Muscle layer of duodenum (tissue), 2 donors: ENCODE measurements at regions not wholly inside any gene's neighbourhood (a gene's known extent, or its start where the extent isn't known, plus 50 kb on each side); places are given as distances from the start of the nearest gene placed in this dataset.
"Not testable (repeated sequence)": the region's sequence is repeated elsewhere in the genome, so short reads cannot be mapped to it uniquely, and the experiment has no call there.

ENCODE experiments used
- H3K27ac ChIP-seq: one replicate; pipeline ENCODE4 v1.7.0; 2013; ENCODE audit warnings: mild to moderate bottlenecking, low read length
- H3K27me3 ChIP-seq: one replicate; pipeline ENCODE4 v1.7.0; 2013; ENCODE audit warnings: low read depth, mild to moderate bottlenecking, control low read depth, low read length
- H3K36me3 ChIP-seq, 2 donors: one replicate each; pipeline ENCODE4 v1.7.0; 2013; ENCODE audit warnings: low read length in 2 of 2, control low read depth in 1 of 2, mild to moderate bottlenecking in 1 of 2; ENCODE audit not compliant: insufficient read depth in 2 of 2, control insufficient read depth in 1 of 2
- H3K4me1 ChIP-seq, 2 donors: one replicate each; pipeline ENCODE4 v1.7.0; 2013; ENCODE audit warnings: low read length in 2 of 2, mild to moderate bottlenecking in 2 of 2, control low read depth in 1 of 2, moderate library complexity in 1 of 2; ENCODE audit not compliant: insufficient read depth in 2 of 2, control insufficient read depth in 1 of 2
- H3K4me3 ChIP-seq, 2 donors: one replicate each; pipeline ENCODE4 v1.7.0; 2013; ENCODE audit warnings: low read length in 2 of 2, low read depth in 1 of 2, mild to moderate bottlenecking in 1 of 2
- H3K9me3 ChIP-seq, 2 donors: one replicate each; pipeline ENCODE4 v1.7.0; 2013; ENCODE audit warnings: low read length in 2 of 2, control low read depth in 1 of 2, mild to moderate bottlenecking in 1 of 2; ENCODE audit not compliant: control insufficient read depth in 1 of 2
- donor health status: healthy.

DNA sequence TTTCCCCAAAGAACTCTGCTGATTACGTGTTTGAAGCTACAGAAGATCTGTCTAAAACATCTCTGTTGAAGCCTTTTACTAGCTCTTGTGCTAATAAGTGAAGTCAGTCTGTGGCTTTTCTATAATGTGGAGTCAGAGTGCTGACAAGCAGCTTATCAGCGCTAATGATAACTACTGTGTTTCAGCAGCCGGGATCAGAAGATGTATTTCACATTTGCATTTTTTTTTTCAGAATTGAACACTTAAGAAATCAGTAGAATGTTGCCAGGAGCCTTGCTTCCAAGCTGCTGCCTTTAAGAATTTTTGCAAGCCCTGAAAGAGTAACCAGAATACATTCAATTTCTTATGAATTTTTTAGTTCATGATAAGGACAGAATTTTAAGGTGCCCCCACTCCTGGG, 519.4 kb upstream of the NR5A2 start:
- H3K36me3 ChIP-seq = no peaks in the 10 kb centered on the region
- no peaks in the 10 kb centered on the region for H3K9me3 ChIP-seq
- H3K4me3 ChIP-seq = no peak overlapping the region
- no peak overlapping the region for H3K27ac ChIP-seq
- H3K27me3 ChIP-seq = no peaks in the 10 kb centered on the region
- no peaks in the 10 kb centered on the region for H3K4me1 ChIP-seq

DNA sequence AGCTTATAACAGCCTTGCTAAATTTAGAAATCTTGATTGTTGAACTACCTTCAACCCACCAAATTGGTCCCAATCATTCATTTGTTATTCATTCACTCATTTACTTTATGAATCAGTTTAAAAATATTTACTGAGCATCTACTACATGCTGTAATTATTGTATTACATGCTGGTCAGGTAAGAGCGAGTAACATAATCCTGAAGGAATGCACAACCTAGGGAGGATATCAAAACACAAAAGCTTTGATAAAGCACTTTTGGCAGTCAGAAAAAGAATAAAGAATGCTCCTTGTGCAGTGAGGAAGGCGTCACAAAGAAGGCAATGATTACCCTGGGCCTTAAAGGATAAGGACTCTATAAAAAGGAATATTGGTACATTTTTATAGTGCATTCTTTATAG, 518.9 kb upstream of the NR5A2 start:
- Histone ChIP-seq H3K9me3 (no peaks in the 10 kb centered on the region), H3K27me3 (no peaks in the 10 kb centered on the region), H3K4me1 (no peaks in the 10 kb centered on the region), H3K4me3 (no peak overlapping the region), H3K36me3 (no peaks in the 10 kb centered on the region), H3K27ac (no peak overlapping the region)

DNA sequence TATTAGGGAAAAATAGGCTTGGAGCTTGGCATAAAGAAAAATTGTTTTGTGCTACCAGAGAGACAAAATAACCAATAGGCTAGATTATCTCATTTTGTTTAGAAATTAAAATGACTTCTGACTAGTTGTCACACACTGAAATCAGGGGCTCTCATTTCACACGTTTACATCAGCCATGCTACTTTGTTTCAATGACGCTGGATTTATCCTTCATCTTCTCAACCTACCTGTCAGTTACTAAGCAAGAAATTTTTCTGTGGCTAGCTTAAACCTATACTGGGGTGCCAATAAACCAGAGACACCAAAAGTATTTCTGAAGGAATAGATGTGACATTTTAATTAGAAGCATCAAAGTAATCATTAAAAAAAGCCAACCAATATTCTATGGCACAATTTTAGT, 518.1 kb upstream of the NR5A2 start:
- Histone ChIP-seq H3K27me3 (no peaks in the 10 kb centered on the region), H3K36me3 (no peaks in the 10 kb centered on the region), H3K27ac (no peak overlapping the region), H3K9me3 (no peaks in the 10 kb centered on the region), H3K4me1 (no peaks in the 10 kb centered on the region), H3K4me3 (no peak overlapping the region)

DNA sequence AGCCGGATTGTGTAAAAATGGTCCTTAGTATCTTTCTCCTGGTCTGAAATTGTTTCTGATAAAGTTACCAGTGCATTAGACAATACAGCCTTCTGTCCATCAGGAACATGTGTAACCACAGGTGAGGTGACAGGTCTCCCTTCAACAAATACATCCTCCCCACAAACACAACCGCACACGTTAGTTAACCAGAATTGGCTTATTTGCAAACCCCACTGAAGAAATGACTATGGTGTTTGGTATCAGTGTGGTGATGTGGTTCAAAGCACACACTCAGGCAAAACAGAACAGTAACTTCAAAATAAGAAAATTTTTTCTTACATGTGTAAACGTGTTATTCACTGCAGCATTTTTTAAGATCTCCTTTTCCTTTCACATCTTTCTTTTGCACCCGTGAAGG, 517.2 kb upstream of the NR5A2 start:
- Histone ChIP-seq H3K4me3 (no peak overlapping the region), H3K36me3 (no peaks in the 10 kb centered on the region), H3K9me3 (no peaks in the 10 kb centered on the region), H3K4me1 (no peaks in the 10 kb centered on the region), H3K27me3 (no peaks in the 10 kb centered on the region), H3K27ac (no peak overlapping the region)

DNA sequence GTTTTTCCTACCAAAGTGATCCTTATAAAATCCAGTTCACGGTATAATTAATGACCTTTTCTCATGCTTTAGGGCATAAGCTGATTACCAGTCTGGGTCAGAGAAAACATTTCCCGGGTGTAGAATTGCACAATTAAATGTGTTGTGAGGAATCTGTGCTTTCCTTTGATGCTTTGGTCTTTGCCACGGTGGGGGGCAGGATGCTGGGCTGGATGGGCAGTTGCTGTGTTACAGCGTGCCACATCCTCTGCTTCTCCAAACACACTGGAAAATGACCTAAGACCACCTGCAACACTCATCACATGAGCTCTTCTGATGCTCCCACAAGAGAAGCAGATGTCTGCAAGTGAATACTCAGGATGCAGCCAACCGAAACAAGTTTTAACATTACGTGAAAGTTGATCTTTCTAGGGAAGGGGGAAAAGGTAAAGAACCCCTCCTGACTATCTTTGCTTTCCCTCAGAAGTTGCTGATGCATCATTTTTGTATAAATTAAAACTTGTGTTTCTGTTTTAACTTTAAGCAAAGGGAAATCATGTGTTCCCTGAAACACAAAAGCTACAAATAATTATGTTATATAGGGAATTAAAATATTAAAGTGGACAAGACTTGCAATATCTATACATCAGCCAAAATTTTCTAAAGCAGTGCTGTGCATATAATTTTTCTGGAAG, 515.3 kb upstream of the NR5A2 start:
- H3K4me1 ChIP-seq = no peaks in the 10 kb centered on the region
- H3K36me3 ChIP-seq = no peaks in the 10 kb centered on the region
- no peaks in the 10 kb centered on the region for H3K27me3 ChIP-seq
- no peak overlapping the region for H3K27ac ChIP-seq
- H3K9me3 ChIP-seq = no peaks in the 10 kb centered on the region
- H3K4me3 ChIP-seq = no peak overlapping the region

DNA sequence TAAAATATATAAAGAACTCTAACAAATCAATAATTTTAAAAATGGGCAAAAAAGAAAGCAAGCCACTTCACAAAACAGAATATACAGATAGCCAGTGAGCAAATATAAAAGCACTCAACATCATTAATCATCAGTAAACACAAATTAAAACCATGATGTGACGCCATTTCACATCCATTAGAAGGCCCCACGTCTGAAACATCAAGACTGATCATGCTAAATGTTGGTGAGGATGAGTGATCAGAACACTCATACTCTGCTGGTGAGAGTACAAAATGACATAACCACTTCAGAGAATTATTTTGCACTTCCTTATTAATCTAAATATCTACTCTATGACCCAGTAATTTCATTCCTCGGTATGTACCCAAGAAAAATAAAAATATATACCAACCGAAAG, 512.2 kb upstream of the NR5A2 start:
- Histone ChIP-seq H3K27me3 (no peaks in the 10 kb centered on the region), H3K36me3 (no peaks in the 10 kb centered on the region), H3K9me3 (no peaks in the 10 kb centered on the region), H3K4me1 (no peaks in the 10 kb centered on the region), H3K27ac (no peak overlapping the region), H3K4me3 (no peak overlapping the region)

DNA sequence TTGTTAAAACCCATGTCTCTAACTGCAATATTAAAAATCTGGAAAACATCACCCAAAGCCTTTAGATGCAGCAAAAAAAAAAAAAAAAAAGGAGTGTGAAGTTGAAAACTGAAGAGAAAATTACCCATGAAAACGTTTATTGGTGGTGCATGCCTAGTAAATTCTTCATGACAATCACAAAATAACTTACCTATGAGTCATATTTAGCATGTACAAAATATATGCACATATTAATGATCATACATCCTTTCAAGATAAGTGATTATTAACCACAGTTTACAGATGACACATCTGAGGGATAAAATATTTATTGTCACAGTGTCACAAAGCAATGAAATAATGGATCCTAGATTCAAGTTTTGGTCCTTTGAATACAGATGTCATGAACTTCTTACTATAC, 505.2 kb upstream of the NR5A2 start:
- Histone ChIP-seq H3K27ac (no peak overlapping the region), H3K36me3 (no peaks in the 10 kb centered on the region), H3K4me1 (no peaks in the 10 kb centered on the region), H3K4me3 (no peak overlapping the region), H3K9me3 (no peaks in the 10 kb centered on the region), H3K27me3 (no peaks in the 10 kb centered on the region)

DNA sequence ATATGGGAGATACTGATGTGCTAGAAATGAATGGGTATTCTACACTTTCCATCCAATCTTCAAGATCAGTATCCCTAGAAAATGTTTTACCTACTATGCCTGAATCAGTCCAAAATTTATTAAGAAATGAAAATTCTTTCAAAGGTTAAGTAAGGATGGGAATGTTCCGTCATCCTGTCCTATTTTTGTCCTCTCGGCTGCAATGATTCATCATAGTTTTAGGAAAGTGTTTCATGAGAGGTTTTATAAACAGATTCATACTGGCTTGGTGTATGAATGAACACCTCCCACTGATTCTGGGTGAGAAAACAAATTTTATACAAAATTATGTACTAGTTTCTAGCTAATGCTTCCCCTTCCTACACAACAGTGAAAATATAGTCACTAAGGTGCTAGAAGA, 504.6 kb upstream of the NR5A2 start:
- Histone ChIP-seq H3K27ac (no peak overlapping the region), H3K9me3 (no peaks in the 10 kb centered on the region), H3K36me3 (no peaks in the 10 kb centered on the region), H3K27me3 (no peaks in the 10 kb centered on the region), H3K4me3 (no peak overlapping the region), H3K4me1 (no peaks in the 10 kb centered on the region)

DNA sequence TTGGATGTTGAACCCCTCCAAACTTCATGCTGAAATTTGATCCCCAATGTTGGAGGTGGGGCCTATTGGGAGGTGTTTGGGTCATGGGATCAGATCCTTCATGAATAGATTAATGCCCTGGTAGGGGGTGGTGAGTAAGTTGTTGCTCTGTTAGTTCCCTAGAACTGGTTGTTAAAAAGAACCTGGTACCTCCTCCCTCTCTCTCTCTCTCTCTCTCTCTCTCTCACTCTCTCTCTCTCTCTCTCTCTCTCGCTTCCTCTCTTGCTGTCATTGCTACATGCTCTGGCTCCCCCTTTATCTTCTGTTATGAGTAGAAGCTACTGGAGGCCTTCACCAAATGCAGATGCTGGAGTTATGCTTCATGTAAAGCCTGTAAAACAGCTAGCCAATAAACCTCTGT, 498.2 kb upstream of the NR5A2 start:
- Histone ChIP-seq H3K4me1 (no peaks in the 10 kb centered on the region), H3K27me3 (no peaks in the 10 kb centered on the region), H3K27ac (no peak overlapping the region), H3K4me3 (no peak overlapping the region), H3K36me3 (no peaks in the 10 kb centered on the region), H3K9me3 (no peaks in the 10 kb centered on the region)

DNA sequence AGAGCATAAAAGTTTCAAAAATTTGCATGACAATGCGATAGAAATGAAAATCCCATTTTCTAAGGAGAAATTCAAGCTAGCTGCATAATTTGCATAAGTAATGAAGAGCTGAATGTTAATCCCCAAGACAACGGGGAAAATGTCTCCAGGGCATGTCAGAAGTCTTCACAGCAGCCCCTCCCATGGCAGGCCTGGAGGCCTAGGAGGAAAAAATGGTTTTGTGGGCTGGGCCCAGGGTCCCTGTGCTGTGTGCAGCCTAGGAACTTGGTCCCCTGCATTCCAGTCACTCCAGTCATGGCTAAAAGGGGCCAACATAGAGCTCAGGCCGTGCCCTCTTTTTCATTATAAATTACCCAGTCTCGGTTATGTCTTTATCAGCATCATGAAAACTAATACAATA, 494.1 kb upstream of the NR5A2 start:
- H3K4me3 ChIP-seq, H3K27me3 ChIP-seq, H3K4me1 ChIP-seq, H3K36me3 ChIP-seq, H3K27ac ChIP-seq: not testable (repeated sequence)
- peaks cover 0 to 21% of the 10 kb centered on the region in 2 donors for H3K9me3 ChIP-seq

DNA sequence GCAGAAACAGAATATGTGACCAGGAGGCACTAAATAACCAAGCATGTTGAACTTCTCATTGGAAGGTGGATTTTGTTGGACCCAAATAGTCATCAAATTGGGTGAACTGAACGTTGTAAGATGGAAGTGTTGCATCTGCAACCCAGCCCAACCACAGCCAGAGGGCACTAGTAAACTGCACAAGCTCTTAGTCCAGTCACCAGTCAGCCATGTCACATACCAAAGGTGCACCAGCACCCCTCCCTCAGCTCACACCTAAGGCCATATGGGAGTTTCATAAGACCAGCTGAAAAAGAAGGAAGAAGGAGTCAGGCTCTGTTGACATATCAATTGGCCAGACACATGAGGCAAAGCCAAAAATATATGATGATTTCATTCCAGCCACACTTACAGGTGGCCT, 481.7 kb upstream of the NR5A2 start:
- no peaks in the 10 kb centered on the region for H3K4me1 ChIP-seq
- H3K9me3 ChIP-seq = no peaks in the 10 kb centered on the region
- no peaks in the 10 kb centered on the region for H3K36me3 ChIP-seq
- H3K4me3 ChIP-seq = no peak overlapping the region
- no peak overlapping the region for H3K27ac ChIP-seq
- H3K27me3 ChIP-seq = no peaks in the 10 kb centered on the region

DNA sequence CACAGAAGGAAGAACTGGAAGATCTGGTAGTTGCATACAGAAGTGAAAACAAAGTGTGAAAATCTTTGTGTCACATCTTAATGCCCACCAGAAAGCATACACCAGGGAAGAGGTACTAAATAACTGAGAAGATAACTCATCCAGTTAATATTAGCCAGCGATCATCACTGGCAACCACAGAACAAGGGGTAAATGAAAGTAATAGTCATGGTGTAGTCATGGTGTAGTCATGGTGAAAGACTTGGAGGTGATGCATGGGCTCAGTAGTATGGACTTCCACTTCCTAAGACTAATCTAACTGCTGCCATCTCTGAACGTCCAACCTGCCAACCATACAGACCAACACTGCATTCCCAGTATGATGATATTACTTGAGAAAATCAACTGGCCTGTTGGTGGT, 481.2 kb upstream of the NR5A2 start:
- no peaks in the 10 kb centered on the region for H3K36me3 ChIP-seq
- no peaks in the 10 kb centered on the region for H3K9me3 ChIP-seq
- no peaks in the 10 kb centered on the region for H3K27me3 ChIP-seq
- no peak overlapping the region for H3K4me3 ChIP-seq
- no peaks in the 10 kb centered on the region for H3K4me1 ChIP-seq
- H3K27ac ChIP-seq = no peak overlapping the region
